DOHH2 (cell line): ENCODE measurements at regions not wholly inside any gene's neighbourhood (a gene's known extent, or its start where the extent isn't known, plus 50 kb on each side); places are given as distances from the start of the nearest gene placed in this dataset.

Experiments
- EZH2phosphoT487 ChIP-seq: fragments of 200-600 bp; sonication (generic); IDR thresholded peaks from 2 replicates; pipeline ENCODE4 v1.6.1; 2017; ENCODE audit warnings: borderline replicate concordance, mild to moderate bottlenecking, antibody characterized with exemption, low read length, moderate library complexity, mixed read lengths
- TF ChIP-seq, protein P1 (sequence below): fragments of 200-600 bp; sonication (generic); IDR thresholded peaks from one replicate; pipeline ENCODE4 v1.5.1; 2014; ENCODE audit warnings: antibody characterized with exemption, mild to moderate bottlenecking, low read depth, low read length; ENCODE audit not compliant: poor library complexity, severe bottlenecking

DNA sequence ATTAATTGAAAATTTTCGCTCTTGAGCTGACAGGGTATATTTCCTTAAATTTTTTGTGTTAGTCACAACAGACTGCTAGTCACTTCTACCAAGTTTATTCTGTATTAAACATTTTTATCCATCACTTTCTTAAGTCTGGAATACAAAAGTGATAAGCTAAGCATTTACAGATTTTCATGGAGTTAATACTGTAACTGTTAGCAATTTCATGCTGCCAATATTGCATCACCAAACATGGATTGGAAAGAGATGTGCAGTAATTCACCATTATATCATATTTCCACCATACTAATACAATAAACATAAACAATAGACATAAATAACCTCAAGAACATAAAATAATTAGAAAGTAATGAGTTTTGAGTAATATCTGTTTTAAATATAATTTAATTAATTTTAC lies 854.0 kb upstream of the CITED2 start:
- TF ChIP-seq, protein P1, sequence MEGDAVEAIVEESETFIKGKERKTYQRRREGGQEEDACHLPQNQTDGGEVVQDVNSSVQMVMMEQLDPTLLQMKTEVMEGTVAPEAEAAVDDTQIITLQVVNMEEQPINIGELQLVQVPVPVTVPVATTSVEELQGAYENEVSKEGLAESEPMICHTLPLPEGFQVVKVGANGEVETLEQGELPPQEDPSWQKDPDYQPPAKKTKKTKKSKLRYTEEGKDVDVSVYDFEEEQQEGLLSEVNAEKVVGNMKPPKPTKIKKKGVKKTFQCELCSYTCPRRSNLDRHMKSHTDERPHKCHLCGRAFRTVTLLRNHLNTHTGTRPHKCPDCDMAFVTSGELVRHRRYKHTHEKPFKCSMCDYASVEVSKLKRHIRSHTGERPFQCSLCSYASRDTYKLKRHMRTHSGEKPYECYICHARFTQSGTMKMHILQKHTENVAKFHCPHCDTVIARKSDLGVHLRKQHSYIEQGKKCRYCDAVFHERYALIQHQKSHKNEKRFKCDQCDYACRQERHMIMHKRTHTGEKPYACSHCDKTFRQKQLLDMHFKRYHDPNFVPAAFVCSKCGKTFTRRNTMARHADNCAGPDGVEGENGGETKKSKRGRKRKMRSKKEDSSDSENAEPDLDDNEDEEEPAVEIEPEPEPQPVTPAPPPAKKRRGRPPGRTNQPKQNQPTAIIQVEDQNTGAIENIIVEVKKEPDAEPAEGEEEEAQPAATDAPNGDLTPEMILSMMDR: no peak
- TF ChIP-seq EZH2phosphoT487: no peak
